GM19467 (cell line): ENCODE measurements at regions not wholly inside any gene's neighbourhood (a gene's known extent, or its start where the extent isn't known, plus 50 kb on each side); places are given as distances from the start of the nearest gene placed in this dataset.

Source experiments
- ATAC-seq: cut with Tn5 transposase; IDR thresholded peaks from one replicate; pipeline ENCODE4 v1.9.1; 2021; ENCODE audit warnings: mild to moderate bottlenecking, moderate library complexity; ENCODE audit not compliant: unreplicated experiment

GRCh38 chr21:28663754-28664153 is 328.9 kb downstream of the LTN1 start:
- ATAC-seq, result no peak

- no peak for ATAC-seq
Observed at GRCh38 chr21:28663111-28663693, 329.5 kb downstream of the LTN1 start.

- no peak for ATAC-seq
Observed at GRCh38 chr21:28657566-28657965, 335.1 kb downstream of the LTN1 start.

- ATAC-seq, result no peak
Observed at GRCh38 chr21:28655471-28655870, 337.2 kb downstream of the LTN1 start.

GRCh38 chr21:28654406-28654805 is 338.3 kb downstream of the LTN1 start:
- no peak for ATAC-seq

- ATAC-seq, result no peak
Observed at GRCh38 chr21:28644762-28645161, 347.9 kb downstream of the LTN1 start.

- no peak for ATAC-seq
Observed at GRCh38 chr21:28642891-28643290, 349.8 kb downstream of the LTN1 start.

GRCh38 chr21:28641731-28642130 is 350.9 kb downstream of the LTN1 start:
- ATAC-seq, result no peak

- no peak for ATAC-seq
Observed at GRCh38 chr21:28640326-28640725, 352.4 kb downstream of the LTN1 start.

GRCh38 chr21:28639737-28640136 is 352.9 kb downstream of the LTN1 start:
- ATAC-seq, result no peak

- ATAC-seq, result no peak
Observed at GRCh38 chr21:28636752-28637691, 355.7 kb downstream of the LTN1 start.

- ATAC-seq, result no peak
Observed at GRCh38 chr21:28635541-28635940, 357.1 kb downstream of the LTN1 start.

- ATAC-seq, result no peak
Observed at GRCh38 chr21:28633839-28634555, 358.7 kb downstream of the LTN1 start.

GRCh38 chr21:28632755-28633408 is 359.8 kb downstream of the LTN1 start:
- no peak for ATAC-seq

- no peak for ATAC-seq
Observed at GRCh38 chr21:28627691-28628090, 365.0 kb downstream of the LTN1 start.

GRCh38 chr21:28627261-28627660 is 365.4 kb downstream of the LTN1 start:
- no peak for ATAC-seq

- ATAC-seq, result no peak
Observed at GRCh38 chr21:28624626-28625025, 368.1 kb downstream of the LTN1 start.

GRCh38 chr21:28617300-28617699 is 375.4 kb downstream of the LTN1 start:
- no peak for ATAC-seq

GRCh38 chr21:28615276-28615675 is 377.4 kb downstream of the LTN1 start:
- ATAC-seq, result no peak

- ATAC-seq, result no peak
Observed at GRCh38 chr21:28614791-28615190, 377.9 kb downstream of the LTN1 start.

- no peak for ATAC-seq
Observed at GRCh38 chr21:28608646-28609045, 384.0 kb downstream of the LTN1 start.
